HG03442 (cell line): ENCODE measurements at regions not wholly inside any gene's neighbourhood (a gene's known extent, or its start where the extent isn't known, plus 50 kb on each side); places are given as distances from the start of the nearest gene placed in this dataset.
"Not testable (repeated sequence)": the region's sequence is repeated elsewhere in the genome, so short reads cannot be mapped to it uniquely, and the experiment has no call there.

ENCODE experiments used
- ATAC-seq: cut with Tn5 transposase; IDR thresholded peaks from one replicate; pipeline ENCODE4 v1.9.1; 2021; ENCODE audit warnings: mild to moderate bottlenecking, moderate library complexity; ENCODE audit not compliant: unreplicated experiment

DNA sequence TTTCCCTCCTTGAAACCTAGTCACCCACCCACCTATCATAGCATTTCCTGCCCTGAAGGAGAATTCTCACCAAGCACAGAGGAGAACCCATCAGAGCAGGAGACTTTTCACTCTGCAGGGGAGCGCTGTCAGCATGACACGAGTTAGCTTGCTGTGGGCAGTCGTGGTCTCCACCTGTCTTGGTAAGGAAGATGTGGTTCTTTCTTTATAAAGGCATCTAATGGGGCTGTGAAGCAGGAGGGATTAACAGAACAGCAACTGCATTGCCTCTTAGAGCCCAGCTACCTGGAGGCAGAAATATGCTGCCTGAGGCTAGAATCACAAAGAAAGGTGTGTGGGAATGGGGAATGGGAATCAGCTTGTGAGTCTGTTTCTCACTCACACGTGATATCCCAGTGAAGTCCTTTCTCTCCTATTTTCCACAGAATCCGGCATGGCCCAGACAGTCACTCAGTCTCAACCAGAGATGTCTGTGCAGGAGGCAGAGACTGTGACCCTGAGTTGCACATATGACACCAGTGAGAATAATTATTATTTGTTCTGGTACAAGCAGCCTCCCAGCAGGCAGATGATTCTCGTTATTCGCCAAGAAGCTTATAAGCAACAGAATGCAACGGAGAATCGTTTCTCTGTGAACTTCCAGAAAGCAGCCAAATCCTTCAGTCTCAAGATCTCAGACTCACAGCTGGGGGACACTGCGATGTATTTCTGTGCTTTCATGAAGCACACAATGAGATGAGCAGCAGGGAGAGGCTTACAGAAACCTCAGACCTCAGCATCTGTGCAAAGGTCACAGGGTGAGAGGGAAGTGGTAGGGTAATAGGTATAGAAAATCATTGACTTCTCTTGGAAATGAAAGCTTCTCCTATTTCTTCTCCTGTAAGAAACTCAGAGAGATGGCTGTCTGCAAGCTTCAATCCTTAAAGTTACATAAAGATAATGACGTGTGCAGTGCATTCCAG, 316.9 kb downstream of the DAD1 start:
- no peak for ATAC-seq

DNA sequence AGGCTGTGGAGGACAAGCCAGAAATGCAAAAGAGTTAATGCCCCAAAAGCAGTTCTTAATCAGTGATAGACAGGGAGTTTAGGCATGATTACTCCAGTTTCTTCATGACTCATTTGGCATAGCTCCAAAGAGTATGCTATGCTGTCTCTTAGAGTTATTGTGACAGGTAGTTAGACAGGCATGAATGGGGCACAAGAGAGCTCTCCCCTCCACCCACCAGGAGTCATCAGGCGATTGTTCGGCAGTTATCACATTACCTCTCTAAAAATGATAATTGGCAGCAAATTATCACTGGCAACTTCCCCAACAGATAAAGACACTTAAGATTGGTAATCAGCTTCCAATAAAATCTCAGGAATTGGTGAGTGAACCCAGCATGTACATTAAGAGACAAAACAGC, 320.1 kb downstream of the DAD1 start:
- peak; percentile 68 for ATAC-seq

DNA sequence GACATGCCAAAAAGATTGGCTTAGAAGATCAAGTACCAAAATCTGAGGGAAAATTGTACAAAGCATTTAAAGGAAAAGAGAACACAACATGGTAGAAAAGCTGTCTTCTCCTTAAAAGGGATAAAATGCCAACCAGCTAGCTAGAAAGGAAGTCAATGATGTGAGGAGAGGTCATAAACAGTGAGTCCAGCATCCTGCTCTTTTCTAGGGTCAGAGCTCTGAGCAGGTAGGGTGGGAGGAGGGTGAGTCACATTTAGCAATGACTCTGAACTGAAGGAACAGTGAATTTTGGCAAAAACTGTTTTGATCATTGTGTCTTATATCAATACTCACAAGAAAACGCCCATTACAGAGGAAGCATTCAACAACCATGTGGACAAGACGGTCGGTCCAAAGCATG, 322.3 kb downstream of the DAD1 start:
- no peak for ATAC-seq

- ATAC-seq: no peak
Measured at GRCh38 chr14:22266142-22266442, 322.9 kb downstream of the DAD1 start.

GRCh38 chr14:22265319-22266141, 323.5 kb downstream of the DAD1 start:
- ATAC-seq: no peak

DNA sequence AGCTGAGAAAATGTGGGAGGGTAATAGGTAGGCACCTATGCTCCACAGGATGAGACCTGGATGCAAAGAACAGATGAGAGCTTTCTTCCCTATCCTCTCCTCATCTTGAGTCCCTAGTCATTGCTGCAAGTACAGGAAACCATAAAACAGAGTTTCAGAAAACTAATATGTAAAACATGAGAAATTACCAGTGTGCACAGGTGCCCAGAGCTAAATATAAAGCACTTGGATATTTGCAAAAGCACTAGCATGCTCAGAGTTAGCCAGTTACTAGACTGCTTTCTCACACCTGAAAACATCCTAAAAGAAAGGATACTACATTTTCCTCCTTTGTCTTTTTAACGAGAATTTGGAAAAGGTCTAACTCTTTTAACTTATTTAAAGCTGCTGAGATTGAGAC, 324.3 kb downstream of the DAD1 start:
- ATAC-seq: no peak

DNA sequence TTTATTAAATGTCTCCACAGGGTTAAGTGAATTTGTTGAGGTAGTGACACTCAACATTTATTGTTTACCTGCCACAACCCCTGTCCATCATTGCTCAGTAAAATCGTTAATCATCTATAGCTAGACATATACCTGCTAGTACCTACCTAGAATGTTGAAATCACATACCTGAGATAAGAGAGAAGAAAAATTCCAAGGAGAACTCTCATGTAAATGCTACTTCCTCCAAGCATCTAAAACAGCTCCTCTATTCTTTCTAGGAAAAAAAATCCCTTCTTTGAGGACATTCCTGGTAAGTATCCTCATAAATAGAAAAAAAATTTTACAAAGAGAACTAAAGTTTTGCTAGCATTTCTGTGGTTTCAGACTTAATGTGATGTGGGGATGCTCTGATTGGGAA, 325.1 kb downstream of the DAD1 start:
- no peak for ATAC-seq

- ATAC-seq: no peak
Measured at GRCh38 chr14:22262881-22263280, 326.1 kb downstream of the DAD1 start.

DNA sequence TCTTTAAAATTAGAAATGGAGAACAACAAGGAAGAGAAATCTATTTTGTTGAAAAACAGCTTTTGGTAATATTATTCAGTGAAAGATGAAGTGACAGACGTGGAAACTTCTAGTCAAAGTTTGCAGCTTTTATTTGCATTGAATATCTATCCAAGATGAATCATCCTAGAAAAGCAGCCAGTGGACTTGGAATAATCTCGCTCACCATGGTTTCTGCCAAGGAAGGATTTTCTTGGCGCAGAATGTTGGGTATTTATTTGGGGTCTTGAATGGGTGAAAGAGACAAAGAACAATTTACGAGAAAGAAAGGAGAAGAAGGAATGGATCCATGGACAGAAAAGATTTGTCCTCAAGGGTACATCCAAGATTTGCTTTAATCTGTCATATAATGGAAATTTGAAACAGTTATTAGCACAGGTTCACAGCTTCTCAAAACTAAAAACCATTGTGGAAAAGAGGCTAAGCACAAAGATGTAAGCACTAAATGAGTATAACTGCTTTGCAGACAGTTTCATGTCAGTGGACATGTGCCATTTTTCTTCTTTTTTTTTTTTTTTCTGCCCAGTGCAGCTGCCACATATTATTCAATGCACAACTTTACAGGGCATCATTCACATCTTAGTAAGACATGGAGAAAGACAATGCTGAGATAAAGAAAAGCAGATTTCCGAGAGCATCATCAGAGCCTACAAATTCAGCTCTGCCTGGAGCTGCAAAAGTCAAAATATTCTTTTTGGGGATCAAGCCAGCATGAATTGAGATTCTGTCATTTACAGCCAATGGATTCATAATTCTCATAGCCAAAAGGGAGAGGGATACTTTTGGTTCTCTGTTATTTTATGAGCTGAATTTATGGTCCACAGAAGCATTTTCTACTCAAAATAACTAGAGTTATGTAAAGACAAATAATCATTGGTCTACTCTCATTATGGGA, 333.7 kb downstream of the DAD1 start:
- no peak for ATAC-seq

DNA sequence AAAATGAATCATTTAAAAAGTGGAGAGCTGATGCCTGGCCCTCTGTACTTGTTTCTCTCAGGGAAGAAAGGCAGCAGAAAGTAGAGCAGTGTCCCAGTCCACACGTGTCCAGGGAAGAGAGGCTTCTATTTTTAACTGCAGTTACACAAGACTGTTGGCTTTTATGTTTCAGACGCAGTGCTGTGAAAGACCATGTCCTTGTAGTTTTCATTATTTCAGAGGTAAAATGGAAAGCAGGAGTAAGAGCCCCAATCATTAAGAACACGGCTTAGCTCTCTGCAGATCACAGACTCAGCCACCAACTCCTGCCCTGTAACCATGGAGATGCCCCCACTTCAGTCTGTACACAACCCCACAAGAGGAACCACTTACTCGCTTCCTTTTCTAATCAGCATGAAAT, 336.3 kb downstream of the DAD1 start:
- ATAC-seq: no peak

- ATAC-seq: no peak
Measured at GRCh38 chr14:22251090-22251489, 337.9 kb downstream of the DAD1 start.

DNA sequence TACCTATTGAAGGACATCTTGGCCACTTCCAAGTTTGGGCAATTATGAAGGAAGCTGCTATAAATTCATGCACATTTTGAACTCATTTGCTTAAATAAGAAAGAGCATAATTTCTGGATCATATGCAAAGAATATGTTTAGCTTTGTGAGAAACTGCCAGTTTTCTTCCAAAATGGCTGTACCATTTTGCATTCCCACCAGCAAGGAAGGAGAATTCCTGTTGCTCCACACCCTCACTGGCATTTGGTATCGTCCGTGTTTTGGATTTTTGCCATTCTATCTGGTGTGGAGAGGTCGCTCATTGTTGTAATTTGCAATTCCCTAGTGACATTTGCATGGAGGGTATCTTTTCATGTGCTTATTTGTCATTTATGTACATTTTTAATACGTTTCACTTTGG, 339.3 kb downstream of the DAD1 start:
- no peak for ATAC-seq

- no peak for ATAC-seq
Measured at GRCh38 chr14:22243971-22244581, 344.9 kb downstream of the DAD1 start.

- ATAC-seq: not testable (repeated sequence)
Measured at GRCh38 chr14:22238320-22238719, 350.7 kb downstream of the DAD1 start.

DNA sequence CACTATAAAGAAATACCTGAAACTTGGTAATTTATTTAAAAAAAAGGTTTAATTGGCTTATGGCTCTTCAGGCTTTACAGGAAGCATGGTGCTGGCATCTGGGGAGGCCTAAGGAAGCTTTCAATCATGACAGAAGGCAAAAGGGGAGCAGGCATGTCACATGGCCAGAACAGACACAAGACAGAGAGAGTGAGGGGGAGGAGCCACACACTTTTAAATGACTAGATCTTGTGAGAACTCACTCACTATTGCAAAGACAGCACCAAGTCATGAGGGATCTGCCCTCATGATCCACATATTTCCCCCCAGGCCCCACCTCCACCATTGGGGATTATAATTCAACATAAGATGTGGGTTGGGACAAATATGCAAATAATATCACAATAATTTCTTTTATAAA, 355.6 kb downstream of the DAD1 start:
- ATAC-seq: no peak

DNA sequence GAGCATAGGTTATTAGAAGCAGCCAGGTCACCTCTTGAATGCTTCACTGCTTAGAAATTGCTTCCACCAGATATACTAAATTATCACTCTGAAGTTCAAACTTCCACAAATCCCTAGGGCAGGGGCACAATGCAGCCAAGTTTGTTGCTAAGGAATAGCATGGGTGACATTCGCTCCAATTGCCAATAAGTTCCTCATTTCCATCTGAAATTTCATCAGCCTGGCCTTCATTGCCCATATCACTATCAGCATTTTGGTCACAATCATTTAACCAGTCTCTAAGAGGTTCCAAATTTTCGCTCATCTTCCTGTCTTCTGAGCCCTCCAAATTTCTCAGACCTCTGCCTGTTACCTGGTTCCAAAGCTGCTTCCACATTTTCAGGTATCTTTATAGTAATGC, 356.1 kb downstream of the DAD1 start:
- no peak for ATAC-seq

DNA sequence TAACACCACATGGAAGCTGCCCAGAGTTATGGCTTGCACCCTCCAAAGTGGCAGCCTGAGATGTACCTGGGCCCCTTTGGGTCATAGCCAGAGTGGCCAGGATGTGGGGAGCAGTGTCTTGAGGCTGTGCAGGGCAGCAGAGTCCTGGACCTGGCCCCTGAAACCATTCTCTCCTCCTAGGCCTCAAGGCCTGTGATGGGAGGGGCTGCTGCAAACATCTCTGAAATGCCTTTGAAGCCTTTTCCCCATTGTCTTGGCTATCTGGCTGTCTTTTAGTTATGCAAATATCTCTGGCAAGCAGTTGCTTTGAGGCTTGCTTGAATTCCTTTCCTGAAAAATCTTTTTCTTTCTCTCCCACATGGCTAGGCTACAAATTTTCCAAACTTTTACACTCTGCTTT, 356.5 kb downstream of the DAD1 start:
- no peak for ATAC-seq

DNA sequence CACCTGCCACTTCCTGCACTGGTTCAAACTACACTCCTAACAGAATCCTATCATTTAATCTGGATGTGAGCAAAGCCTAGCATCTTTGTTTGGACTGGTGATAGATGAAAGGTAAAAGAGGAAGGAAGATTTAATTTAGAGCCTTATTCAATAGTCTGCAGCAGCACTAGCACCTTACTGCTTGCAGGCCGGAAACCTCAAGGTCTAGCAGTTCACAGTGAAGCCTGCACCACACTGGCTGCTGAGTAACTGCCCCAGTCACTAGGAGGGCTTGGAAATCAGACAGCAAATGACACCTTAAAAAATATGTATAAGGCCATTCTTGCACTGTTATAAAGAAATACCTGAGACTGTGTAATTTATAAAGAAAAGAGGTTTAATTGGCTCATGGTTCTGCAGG, 358.0 kb downstream of the DAD1 start:
- no peak for ATAC-seq

GRCh38 chr14:22230517-22230916, 358.5 kb downstream of the DAD1 start:
- no peak for ATAC-seq

- ATAC-seq: no peak
Measured at GRCh38 chr14:22227084-22227483, 361.9 kb downstream of the DAD1 start.

DNA sequence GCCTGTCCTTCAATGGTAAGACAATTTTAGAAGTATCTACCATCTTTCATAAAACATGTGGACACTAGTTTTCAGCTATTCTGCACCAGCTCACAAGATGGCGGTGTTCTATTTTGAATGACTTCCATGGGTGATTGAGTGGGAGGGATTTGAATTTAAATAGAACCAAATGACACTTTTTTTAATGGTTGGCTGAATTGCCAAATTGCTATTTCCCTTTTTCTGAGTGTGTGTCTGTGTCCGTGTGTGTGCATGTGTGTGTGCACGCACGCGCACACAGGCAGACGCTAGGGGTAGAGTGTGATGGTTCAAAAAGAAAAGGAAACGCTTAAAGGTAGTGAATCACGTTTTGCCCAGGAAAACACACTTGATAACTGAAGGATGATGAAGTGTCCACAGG, 362.6 kb downstream of the DAD1 start:
- no peak for ATAC-seq
